ENCODE measurements at regions not wholly inside any gene's neighbourhood (a gene's known extent, or its start where the extent isn't known, plus 50 kb on each side); places are given as distances from the start of the nearest gene placed in this dataset.
"Not testable (repeated sequence)": the region's sequence is repeated elsewhere in the genome, so short reads cannot be mapped to it uniquely, and the experiment has no call there.

- DNase-seq = no peak
Measured at GRCh38 chrX:83588409-83588808, 80.3 kb downstream of the POU3F4 start.

- DNase-seq = no peak
Measured at GRCh38 chrX:83593634-83594294, 85.7 kb downstream of the POU3F4 start.

GRCh38 chrX:83630662-83631061, 122.6 kb downstream of the POU3F4 start:
- DNase-seq = no peak

DNA sequence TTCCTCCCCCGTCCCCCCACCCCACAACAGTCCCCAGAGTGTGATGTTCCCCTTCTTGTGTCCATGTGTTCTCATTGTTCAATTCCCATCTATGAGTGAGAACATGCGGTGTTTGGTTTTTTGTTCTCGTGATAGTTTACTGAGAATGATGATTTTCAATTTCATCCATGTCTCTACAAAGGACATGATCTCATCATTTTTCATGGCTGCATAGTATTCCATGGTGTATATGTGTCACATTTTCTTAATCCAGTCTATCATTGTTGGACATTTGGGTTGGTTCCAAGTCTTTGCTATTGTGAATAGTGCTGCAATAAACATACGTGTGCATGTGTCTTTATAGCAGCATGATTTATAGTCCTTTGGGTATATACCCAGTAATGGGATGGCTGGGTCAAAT, 141.6 kb downstream of the POU3F4 start:
- not testable (repeated sequence) for DNase-seq

DNA sequence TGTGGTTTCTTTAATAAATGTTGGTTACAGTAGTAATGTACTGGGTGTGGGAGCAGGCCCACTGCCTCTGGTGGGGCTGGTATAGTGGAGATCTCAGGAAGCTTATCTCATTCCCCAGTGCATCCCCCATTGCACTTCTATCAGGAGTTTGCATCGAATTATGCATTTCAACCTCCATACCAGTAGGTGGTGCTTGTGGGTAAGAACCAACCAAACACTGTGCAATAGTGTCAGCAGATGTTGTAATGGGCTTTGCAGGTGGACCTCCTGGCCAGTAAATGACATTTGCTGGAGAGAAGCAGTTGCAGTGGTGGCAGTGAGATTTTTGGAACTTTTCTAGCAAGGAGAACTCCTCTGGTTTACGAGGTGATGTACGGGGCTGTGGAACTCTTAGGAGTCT, 150.6 kb downstream of the POU3F4 start:
- DNase-seq = peak in 1 of 3 donors; percentile 2
